PC-3 (cell line): ENCODE measurements at regions not wholly inside any gene's neighbourhood (a gene's known extent, or its start where the extent isn't known, plus 50 kb on each side); places are given as distances from the start of the nearest gene placed in this dataset.

ENCODE experiments used
- EZH2phosphoT487 ChIP-seq: fragments of 300-600 bp; sonication (generic); IDR thresholded peaks from 2 replicates; pipeline ENCODE4 v1.6.1; 2018; ENCODE audit warnings: mild to moderate bottlenecking, antibody characterized with exemption, low read length, borderline replicate concordance
- TF ChIP-seq, protein P1 (sequence below): fragments of 300-600 bp; sonication (generic); conservative IDR thresholded peaks from 2 replicates; pipeline ENCODE4 v1.5.1; 2017; ENCODE audit warnings: antibody characterized with exemption, low read depth, mild to moderate bottlenecking, low read length

DNA sequence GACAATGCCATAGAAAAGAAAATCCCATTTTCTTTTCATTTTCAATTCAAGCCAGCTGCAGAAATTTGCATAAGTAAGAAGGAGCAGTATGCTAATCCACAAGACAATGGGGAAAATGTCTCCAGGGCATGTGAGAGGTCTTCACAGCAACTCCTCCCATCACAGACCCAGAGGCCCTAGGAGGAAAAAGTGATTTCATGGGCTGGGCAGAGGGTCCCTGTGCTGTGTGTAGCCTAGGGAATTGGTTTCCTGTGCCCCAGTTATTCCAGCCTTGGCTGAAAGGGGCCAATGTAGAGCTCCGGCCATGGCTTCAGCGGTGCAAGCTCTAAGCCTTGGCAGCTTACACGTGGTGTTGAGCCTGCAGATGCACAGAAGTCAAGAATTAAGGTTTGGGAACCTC, 211.4 kb downstream of the CCDC59 start:
- TF ChIP-seq EZH2phosphoT487, result no peak
- TF ChIP-seq, protein P1, sequence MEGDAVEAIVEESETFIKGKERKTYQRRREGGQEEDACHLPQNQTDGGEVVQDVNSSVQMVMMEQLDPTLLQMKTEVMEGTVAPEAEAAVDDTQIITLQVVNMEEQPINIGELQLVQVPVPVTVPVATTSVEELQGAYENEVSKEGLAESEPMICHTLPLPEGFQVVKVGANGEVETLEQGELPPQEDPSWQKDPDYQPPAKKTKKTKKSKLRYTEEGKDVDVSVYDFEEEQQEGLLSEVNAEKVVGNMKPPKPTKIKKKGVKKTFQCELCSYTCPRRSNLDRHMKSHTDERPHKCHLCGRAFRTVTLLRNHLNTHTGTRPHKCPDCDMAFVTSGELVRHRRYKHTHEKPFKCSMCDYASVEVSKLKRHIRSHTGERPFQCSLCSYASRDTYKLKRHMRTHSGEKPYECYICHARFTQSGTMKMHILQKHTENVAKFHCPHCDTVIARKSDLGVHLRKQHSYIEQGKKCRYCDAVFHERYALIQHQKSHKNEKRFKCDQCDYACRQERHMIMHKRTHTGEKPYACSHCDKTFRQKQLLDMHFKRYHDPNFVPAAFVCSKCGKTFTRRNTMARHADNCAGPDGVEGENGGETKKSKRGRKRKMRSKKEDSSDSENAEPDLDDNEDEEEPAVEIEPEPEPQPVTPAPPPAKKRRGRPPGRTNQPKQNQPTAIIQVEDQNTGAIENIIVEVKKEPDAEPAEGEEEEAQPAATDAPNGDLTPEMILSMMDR, result no peak
